Stimulated activated CD8-positive, alpha-beta memory T cell treated with anti-CD3 and anti-CD28 coated beads, Interleukin-7, amount 100 ng/mL, for 24 hours (primary cell): ENCODE measurements at regions not wholly inside any gene's neighbourhood (a gene's known extent, or its start where the extent isn't known, plus 50 kb on each side); places are given as distances from the start of the nearest gene placed in this dataset.

Experiments used
- DNase-seq: peaks from one replicate; pipeline ENCODE4 v3.0.0-alpha.2; 2020; ENCODE audit warnings: low read depth

DNA sequence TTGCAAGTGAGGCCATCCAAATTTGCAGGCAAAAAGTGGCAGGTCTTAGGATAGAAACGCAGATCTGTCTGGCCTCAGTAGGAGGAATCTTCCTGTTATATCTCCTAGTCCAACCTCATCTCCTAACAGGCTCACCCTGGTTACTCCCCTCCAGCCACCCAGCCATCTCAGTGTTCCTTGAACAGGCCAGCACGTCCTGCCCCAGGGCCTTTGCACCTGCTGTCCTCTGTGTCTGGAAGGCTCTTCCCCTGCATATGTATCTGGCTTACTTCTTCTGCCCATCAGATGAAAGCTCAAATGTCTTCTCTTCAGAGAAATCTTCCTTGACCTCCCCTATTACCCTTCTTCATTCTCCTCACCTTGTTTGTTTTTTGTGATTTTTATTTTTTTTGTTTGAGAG is 107.3 kb upstream of the ALDH1B1 start:
- no peak for DNase-seq

DNA sequence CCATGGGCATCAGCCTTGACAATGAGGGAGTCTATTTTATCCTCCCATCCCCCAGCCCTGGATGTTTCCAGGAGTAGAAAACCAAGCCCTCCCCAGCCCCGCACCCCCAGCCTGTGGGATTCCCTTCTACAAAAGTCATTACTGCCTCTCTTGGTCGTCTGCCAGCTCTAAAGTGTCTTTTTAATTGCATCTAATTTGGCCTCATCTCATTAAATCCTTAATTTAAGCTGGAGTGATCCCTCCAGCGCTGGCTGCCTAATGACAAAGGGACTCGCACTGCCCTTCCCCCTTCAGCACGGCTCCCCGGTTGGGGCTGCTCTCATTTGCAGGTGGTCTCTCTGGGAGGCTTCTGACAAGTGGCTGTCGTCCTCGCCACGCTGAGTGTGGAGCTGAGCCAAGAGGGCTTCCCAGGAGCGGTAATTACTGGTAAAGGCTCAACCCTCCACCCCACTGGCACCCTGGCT is 107.9 kb upstream of the ALDH1B1 start:
- no peak for DNase-seq

DNA sequence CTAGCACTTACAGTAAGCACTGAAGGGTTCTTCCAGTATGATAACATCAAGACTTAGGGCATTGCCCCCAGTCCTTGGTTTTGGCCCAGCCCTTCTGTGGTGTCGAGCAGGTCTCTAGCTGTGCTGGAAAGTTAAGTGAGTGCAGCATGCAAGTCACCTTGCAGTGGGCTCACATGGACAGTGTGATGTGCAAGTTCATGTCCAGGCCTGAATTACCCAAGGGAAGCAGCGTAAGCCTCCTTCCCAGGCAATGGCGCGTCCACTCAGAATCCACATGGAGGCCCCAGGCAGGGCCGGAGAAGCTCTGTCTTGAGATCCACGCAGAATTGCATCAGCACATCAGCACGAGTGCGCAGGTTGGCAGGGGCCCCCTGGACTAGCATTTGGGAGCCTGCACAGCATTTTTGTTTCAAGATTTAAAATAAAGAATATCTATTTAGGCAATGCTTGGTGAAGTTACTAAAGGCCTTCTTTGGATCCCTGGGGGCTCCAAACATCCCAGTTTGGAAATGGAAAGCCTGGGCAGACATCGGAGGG is 108.4 kb upstream of the ALDH1B1 start:
- no peak for DNase-seq

GRCh38 chr9:38282756-38283155 is 109.7 kb upstream of the ALDH1B1 start:
- no peak for DNase-seq

DNA sequence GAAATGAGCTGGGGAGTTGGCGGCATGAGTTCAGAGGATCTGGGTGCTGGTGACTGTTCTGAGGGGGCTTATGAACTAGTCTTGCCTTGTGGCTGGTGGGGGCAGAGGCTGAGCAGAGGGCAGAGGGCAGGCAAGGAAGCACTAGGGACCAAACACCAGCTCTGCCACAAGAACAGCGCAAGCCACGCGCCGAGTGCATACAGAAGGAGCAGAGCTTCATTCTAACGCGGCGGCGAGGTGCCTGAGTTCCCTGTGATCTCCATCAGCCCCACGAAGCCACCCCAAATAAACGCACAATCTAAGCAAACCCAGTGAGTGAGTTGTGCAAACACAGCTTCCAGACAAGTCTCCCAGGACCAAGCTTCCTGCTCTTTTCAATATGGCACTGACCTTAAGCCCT is 110.6 kb upstream of the ALDH1B1 start:
- no peak for DNase-seq

- DNase-seq, result no peak
Observed at GRCh38 chr9:38281196-38281595, 111.3 kb upstream of the ALDH1B1 start.

GRCh38 chr9:38280251-38280800 is 112.2 kb upstream of the ALDH1B1 start:
- no peak for DNase-seq

GRCh38 chr9:38278931-38279679 is 113.4 kb upstream of the ALDH1B1 start:
- no peak for DNase-seq

DNA sequence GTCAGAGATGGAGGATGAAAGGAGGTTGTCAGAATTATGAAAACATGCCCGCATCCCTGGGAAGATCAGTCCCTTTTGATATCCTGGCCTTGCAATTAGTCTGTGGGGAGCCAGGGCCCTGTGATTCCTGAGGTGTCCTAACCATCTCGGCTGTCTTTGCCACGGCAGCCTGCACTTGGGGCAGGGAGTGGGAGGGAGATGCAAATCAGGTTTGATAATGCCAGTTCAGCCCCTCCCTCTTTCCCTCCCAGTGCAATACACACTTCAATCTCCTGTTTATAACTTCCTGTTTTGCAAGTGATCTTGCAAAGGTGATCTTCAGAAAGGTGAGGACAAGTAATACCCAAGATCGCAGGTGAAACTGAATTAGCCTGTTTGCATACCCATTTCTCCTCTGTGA is 114.0 kb upstream of the ALDH1B1 start:
- no peak for DNase-seq

GRCh38 chr9:38277601-38278200 is 114.8 kb upstream of the ALDH1B1 start:
- no peak for DNase-seq

DNA sequence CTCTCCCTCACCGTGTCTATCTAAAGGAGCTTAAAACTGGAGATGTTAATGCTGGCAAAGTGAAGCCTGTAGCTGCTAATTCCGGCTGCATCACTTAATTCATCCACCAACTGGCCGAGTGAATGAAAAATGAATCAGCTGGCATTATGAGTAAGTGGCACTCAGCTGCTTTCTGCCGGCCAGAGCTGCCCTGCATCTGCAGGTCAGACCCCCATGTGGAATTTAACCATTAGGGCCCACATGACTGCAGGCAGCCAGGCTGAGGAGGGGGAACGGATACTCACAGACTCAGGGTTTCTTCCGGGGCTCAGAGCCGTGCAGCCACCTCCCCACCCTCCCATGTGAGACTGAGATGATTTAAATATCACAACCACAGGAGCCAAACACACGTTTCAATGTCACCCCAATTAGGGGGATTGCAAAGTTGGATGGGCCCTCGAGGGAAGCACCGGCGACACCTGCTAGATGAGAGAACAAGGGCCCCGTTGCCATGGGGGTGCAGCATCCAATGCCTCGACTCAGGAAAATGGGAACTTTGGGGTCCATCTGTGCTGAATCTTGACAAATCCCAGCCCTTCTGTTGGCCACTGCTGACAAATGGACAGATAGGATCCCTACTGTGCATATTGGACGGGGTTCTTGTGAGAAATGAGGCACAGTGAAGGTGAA is 115.6 kb upstream of the ALDH1B1 start:
- no peak for DNase-seq

GRCh38 chr9:38274800-38275199 is 117.7 kb upstream of the ALDH1B1 start:
- no peak for DNase-seq

- DNase-seq, result no peak
Observed at GRCh38 chr9:38272710-38273109, 119.8 kb upstream of the ALDH1B1 start.

DNA sequence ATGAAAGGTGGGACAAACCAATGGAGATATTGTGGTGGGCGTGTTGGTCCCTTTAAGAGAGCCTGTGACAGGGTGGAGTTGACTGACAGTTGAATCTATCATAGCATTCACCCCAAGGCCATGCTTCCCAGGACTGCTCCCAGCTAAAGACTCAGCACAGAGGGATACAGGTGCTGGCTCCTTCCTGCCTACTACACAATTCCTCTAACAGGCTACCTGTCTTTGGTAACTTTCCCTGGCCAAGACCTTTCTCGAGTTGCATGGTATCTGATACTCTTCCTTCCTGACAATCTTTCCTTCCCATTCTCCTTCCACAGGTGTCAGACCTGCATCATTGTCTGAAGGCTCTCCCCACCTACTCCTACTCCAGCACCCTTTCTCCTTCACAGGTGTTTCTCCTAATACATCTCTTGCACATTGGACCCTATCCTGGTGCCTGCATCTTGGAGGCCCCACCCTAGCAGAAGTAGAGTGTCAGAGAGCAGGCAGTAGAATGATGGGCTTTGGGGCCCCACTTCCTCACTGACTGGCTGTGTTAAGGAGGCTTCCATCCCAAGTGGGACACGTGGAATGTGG is 120.7 kb upstream of the ALDH1B1 start:
- no peak for DNase-seq

DNA sequence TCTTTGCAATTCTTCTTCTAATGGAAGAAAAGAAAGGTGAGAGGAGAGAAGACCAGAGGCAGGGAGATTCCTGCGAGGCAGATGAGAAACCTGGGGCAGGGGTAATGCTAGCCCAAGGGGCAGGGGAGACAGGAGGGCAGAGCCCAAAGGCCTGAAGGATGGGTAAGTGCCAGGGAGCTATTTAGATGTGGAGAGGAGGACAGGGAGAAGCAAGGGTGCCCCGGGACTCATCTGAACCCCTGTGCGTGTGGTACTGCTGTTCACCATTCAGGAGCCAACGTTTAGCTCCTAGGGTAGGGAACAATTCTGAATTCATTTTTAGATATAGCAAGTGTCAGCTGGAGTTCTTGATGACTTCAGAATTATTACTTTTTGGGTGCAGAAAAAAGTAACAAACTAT is 122.7 kb upstream of the ALDH1B1 start:
- DNase-seq, result no peak

GRCh38 chr9:38263532-38263931 is 129.0 kb upstream of the ALDH1B1 start:
- no peak for DNase-seq

GRCh38 chr9:38259519-38260218 is 132.8 kb upstream of the ALDH1B1 start:
- DNase-seq, result no peak

DNA sequence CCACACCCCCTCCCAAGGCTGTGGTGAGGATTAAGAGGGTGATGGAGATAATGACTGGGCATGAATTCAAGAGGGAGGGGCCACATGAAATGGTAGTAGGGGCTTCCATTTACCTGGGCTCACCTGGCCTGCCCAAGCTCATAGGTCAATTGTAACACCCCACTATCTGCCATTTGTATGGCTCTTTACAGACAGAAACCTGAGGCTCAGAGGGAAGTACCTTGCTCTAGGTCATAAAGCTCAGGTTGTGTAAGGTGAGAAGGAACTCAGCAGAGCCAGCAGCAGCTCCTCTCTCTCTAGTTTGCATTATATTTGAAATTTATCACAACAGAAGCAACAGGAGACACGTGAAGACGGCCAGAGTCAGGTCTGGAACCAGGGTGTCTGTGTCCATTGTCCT is 133.4 kb upstream of the ALDH1B1 start:
- DNase-seq, result no peak

GRCh38 chr9:38257626-38258215 is 134.8 kb upstream of the ALDH1B1 start:
- DNase-seq, result no peak

DNA sequence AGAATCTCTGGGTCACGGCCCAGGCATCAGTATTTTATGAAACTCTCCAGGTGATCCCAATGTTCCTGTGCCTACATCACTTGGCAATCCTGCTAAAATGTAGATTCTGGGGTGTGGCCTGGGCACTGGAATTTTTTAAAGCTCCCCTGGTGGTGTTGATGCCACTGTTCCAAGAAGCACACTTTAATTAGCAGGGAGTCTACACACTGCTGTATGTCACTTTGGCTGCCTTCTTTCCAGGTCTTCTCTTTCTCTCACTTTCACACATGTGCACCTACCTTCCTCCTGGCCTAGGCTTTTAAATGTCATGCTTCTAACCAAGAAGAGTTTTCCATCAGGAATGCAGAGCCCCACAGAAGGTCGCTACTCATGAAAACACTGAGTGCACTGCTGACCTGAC is 136.0 kb upstream of the ALDH1B1 start:
- no peak for DNase-seq

GRCh38 chr9:38255599-38255998 is 136.9 kb upstream of the ALDH1B1 start:
- DNase-seq, result no peak
